ENCODE measurements at regions not wholly inside any gene's neighbourhood (a gene's known extent, or its start where the extent isn't known, plus 50 kb on each side); places are given as distances from the start of the nearest gene placed in this dataset.

- TF ChIP-seq CTCF (IDR thresholded peaks at IDR 0.05 in 8 of 11, conservative IDR thresholded peaks at IDR 0.05 in 3 of 11) (no peak), POLR2AphosphoS5 (IDR thresholded peaks at IDR 0.05) (no peak), POLR2A (IDR thresholded peaks at IDR 0.05) (no peak)
Measured at GRCh38 chr17:13329421-13329820, 272.3 kb downstream of the HS3ST3A1 start.

All from spleen (tissue), 7 donors.